ENCODE measurements at regions not wholly inside any gene's neighbourhood (a gene's known extent, or its start where the extent isn't known, plus 50 kb on each side); places are given as distances from the start of the nearest gene placed in this dataset.
"Not testable (repeated sequence)": the region's sequence is repeated elsewhere in the genome, so short reads cannot be mapped to it uniquely, and the experiment has no call there.

DNA sequence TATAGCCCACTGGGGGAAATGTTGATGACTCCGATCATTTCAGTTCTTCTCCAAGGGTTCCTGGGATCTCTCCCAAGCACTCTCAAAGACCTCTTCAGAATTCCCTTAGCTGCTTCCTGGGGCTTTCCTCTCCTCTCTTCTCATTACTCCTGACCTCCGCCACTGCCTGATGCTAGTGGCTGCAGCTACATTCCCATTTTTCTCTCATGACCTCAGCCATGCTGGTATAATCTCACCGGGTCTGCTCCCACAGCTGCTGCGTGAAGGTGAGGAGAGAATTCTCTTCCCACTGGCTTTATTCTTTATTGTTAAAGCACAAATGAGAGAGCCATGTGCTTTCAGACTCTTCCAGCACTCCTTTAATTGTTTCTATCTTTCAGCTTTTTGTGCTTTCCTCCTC lies 312.0 kb upstream of the ETAA1 start:
- no peak for DNase-seq

DNA sequence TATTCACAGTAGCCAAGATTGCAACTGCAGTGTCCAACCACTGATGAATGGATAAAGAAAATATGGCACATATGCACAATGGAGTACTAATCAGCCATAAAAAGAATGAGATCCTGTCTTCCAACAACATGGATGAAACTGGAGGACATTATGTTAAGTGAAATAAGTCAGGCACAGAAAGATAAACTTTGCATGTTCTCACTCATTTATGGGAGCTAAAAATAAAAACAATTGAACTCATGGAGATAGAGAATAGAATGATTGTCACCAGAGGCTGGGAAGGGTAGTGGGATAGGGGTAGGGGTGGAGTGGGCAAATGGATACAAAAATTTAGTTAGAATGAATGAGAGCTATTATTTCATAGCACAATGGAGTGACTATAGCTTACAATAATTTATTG lies 305.5 kb upstream of the ETAA1 start:
- DNase-seq, result no peak

DNA sequence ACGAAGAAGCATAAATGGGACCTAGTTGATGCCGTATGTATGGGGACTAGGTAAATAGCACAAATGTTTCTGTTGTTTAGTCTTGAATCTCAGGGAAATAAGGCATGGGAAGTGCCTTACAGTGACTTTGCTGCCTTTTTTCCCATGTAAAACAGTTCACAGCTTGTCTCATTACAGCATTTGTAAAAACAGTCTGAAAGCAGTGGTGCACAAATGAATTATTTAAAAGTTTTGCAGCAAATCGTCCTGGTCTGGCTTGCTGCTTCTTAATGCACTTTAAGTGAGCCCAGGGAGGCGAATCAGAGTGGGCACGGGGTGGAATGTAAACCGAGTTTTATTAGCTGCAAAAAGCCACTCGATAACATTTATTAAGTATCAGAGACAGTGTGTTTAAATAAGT lies 302.0 kb upstream of the ETAA1 start:
- no peak for DNase-seq

DNA sequence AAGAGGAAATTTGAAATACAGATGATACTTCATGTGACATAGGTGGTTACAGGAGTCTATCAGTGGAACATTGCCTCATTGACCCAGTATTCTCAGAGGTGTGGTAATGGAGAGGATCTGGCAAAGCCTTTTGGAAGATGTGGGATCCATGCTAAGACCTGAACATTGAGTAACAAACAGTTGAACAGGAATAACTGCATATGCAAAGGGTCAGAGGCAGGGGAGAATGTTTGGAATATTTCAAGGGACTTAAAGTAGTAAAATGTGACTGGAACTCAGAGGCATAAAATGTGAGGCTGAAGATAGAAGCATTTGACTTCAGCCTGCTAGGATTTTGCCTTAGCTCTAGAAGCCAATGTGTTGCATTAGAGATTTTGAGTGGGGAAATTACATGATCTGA lies 300.2 kb upstream of the ETAA1 start:
- DNase-seq, result no peak

DNA sequence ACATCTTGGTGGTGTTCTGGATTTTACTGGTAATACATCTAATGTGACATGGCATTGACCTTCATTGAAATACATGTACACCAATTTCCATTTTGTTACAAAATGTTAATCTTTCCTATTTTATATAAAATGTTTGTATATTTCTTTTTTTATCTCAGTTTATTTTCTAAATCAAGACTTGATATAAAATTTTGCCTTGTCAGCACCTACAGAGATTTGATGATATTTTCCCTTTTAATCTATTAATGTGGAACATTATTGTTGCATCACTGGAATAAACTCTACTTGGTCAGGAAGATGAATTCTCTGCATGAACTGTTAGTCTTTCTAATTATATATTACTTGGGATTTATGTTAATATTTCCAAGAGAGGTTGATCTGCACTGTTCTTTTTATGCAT lies 294.0 kb upstream of the ETAA1 start:
- no peak for DNase-seq

DNA sequence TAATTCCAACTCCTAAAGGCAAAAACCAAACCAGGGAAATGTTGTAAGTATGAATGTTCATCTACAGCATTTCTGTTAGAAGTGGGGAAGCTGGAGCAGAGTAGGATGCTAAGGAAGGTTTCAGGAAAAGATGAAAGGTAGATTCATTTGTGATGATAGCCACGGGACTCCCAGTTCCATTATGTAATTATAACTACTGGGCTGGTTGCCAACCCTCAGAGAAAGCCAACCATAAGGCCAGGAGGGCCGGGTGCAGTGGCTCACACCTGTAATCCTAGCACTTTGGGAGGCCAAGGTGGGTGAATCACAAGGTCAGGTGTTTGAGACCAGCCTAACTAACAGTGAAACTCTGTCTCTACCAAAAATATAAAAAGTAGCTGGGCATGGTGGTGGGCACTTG lies 288.9 kb upstream of the ETAA1 start:
- no peak for DNase-seq

DNA sequence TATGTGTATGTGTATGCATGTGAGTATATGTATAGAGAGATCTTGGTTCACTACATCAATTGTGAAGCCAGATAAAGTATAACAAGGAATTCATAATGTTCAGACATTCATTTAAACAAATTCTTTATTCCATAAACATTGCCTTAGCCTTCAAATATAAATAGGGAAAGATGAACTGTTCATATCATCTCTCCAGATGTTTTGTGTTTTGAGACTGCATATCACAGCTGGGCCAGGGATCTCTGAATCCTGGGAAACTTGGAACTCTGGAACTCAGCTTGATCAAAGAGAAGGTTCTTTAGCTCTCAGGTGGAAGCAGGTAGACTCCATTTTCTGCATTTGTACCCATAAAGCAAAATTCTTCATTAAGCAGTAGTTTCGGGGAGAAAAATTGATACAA lies 272.6 kb upstream of the ETAA1 start:
- DNase-seq, result no peak

DNA sequence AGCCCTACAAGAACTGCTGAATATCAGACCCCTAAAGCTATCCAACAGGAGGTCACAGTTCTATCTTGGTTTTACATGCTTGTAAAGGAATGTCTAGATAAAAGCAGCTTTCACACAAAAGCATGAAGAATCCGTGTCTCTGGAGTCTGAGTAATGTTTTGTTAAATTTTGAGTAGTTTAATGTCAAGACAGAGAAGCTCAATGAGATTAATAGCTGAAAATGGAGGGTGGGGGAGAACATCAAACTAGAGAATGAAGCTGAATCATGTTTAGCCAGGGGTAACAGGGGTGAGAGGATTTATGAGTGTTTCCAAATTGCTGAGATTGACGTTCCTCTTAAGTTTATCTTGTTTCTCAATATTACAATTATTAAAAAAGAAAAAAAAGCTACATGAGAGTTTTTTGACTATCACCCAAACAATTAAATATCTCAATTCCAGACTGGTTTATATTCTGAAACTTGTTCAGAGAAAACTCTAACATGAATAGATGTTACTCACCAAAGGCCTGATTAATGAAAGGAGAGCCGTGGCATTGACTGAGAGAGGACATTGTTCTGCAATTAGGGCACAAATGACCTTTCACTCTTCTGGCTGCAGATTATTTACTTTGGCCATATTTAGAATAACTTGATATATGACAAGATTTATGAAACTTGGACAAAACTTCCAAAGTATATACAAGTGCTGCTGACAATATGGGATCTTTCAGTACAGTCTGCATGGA lies 266.4 kb upstream of the ETAA1 start:
- no peak for DNase-seq

DNA sequence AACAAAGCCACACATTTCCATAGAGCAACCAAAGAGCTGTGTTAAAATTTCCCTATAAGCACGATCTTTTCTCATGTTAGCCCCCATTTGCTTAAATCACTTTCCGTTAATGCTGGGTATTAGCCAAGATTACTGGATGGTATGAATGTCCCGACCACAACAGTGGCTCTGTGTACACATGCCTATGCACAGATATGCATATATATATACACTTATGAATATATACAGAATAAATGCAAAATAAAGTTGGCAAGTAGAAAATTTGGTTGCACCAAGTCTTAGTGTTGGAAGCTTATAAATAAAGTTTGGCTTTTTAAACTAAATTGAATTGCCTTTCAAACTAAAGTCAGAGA lies 265.9 kb upstream of the ETAA1 start:
- no peak for DNase-seq

DNA sequence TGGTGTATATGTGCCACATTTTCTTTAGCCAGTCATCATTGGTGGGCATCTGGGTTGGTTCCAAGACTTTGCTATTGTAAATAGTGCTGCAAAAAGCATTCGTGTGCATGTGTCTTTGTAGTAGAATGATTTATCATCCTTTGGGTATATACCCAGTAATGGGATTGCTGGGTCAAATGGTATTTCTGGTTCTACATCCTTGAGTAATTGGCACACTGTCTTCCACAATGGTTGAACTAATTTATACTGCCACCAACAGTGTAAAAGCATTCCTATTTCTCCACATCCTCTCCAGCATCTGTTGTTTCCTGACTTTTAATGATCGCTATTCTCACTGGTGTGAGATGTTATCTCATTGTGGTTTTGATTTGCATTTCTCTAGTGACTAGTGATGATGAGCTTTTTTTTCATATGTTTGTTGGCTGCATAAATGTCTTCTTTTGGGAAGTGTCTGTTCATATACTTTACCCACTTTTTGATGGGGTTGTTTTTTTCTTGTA lies 264.6 kb upstream of the ETAA1 start:
- DNase-seq, result not testable (repeated sequence)

DNA sequence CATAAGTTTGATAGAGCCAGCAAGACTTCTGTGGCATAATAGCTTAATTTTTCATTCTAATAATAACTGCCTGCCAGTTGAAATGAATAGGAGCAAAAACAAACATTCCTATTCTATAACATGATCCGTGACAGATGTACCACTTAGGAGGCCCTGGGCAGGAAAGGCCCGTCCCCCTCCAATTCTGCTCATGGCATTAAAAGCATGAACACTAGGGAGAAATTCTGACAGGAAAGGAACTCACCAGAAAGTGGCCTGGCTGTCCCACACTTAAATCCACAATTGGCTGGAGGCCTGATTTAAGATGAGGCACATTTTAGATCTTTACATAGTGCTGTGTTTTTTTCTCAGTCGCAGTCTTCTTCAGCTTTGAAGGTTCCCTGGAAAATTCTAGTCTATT lies 261.9 kb upstream of the ETAA1 start:
- DNase-seq, result no peak

DNA sequence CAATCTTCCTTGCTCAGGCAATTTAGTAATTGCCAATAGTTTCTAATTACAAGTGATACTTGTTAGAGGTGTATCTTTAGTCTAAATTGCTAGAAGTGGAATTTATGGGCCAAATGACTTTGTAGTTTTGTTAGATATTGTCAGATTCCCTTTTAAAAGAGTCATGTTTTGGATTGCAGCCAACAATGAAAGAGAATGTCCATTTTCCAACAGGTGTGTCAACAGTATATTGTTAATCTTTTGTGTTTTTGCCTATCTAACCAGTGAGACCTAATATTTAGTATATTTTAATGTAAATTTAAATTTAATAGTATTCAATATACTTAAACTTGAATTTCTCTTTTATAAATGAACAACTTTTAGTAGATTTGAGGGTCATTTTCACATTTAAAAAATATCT lies 259.4 kb upstream of the ETAA1 start:
- no peak for DNase-seq

DNA sequence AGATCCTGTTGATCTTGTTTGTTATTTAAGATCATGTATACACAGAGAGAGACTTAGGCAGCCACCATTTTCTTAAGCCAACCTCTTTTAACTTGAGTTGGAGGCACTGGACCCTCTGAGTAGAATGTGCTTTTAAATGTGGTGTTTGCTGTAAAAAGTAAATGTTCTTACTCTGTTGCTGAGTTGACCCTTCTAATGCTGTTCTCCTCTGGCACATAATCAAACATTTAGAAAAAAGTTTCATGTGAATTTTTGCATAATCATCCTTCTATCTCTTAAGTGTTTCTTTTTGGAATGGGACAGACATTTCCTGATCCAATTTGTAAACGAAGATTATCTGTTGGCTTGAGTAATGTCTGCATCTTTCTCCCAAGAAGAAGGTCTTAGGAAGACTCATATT lies 255.1 kb upstream of the ETAA1 start:
- no peak for DNase-seq

DNA sequence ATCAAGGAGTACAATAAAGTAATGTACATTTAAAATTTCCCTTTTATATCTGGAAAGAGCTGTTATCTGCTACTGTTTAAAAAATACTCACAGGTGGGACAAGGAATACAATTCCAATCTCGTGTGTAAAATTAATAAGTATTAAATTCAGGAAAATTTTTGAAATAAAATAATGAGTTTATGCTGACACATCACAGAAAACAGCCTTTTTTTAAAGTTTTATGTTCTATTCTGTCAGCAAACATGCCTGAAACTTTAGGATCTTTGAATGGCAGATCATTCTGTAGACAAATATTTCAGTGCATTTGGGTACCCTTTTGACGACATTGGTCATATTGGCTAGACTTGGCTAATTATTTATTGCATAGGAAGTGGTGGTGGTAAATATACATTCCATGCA lies 254.4 kb upstream of the ETAA1 start:
- no peak for DNase-seq

DNA sequence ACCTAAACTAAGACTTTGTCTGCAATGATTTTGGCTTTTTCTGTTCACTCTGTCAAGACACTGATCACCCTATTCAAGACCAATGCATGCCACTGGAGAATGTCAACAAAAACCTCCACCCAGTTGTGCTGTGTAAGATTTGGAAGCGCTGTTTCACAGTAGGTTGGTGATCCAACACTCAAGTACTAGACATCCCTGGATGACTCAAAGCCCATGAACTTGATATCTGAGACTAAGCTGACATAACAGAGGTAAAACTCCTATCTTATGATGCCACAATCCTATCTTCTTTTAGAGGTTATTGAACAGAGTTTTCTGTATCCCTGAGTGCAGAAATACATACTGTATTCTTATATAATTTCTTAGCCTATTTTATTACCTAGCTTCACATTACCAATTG lies 251.3 kb upstream of the ETAA1 start:
- DNase-seq, result no peak

DNA sequence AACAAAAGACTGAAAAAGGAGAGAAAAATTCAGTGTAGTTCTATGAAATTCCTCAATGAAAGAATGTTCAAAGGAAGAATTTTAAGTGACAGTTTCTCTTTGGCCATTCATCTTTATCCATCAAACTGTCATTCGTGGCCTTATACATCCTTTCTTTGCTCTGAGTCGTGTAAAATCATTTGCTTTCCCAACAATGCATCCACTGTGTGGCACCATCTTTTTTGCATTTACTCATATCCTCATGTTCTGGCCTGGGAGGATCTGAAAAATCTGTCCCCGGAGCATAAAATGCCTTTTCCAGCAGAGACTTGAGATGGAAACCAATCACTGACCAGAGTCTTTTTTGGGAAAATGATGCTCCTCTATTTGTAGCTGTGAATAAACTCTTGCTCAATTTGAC lies 240.3 kb upstream of the ETAA1 start:
- DNase-seq, result no peak

DNA sequence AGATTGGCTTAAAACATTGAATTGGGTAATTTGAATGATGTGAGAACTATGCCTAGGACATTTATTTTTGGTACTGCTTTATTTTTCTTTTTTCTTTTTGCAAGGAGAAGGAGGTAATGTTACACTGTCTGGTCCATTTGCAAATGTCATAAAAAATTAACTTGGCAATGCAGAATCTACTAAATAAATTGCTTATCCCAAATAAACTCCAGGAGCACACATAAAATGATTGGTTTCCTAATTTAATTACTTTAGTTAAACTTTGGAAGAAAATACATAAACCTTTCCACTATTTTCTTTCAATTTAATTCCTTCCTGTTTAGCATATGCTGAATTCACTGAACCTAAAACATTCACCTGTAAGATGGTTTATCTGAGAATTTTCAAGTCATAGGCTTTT lies 238.4 kb upstream of the ETAA1 start:
- no peak for DNase-seq

DNA sequence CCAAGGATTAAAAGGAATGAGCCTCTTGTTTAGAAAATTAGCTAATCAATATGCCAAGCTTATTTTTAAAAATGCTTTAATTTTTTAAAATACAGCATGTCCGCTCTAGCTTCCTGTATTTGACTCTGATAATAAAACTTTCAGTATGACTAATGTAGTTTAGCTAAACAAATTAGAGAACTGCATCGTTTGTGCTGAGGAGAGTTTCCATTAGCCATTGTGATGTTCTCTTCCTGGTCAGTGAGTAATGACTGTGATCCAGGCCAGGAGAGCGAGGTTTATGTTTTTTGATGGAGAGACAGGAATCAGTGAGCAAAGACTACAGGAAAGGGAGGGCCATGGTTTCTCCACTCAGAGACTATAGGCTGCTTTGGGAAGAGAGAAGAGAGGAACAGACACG lies 237.2 kb upstream of the ETAA1 start:
- DNase-seq, result no peak

DNA sequence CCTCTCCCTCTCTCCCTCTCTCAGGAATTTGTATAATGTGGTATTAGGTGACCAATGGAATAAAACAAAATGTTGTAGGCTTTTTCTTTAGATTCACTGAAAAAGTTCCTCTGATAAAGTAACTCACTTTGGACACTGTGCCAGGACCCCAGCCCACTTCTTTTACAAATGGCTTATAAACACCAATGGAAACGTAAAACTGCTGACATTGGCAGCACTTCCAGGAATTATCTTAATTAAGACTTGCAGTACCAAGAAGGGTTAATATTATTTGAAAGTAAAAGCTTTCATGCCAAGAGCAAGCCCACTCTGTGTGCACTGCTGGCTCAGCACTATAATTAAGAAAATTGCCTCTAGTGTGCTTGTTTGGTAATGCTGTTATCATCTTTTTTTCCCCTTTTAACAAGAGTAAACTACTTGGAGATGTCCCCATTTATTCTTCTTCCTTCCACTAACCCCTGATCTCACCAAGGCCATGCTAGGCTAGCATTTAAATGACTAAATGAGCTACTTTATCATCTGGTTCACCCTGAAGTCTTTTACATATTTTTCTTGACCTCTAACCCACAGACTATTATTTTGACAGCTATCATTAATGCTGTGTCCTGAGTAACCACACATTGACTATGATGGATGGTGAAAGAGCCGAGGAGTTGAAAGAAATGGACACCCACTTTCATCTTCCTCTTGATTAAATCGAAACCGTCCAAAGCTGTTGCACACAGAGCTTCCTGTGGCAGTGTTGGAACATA lies 232.2 kb upstream of the ETAA1 start:
- DNase-seq, result no peak

DNA sequence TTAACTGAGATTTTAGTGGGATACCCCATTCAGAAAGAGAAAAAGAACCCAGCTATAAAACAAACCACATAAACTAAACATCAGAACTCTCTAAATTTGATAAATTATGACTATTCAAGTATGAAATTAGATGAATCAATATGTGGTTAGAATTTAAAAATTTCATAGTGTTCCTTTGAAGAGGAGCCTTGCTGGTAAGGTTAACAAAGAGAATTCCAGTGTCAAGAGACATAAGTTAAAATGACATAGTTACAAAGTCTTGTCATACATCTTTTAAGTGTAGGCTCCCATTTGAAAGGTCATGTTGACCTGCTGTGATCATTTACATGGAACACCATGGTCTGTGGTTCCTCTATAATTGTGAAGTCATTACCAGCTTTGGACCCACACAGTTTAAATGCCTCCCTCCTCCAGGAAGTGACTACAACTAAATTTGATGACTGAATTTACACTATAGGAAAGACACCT lies 231.6 kb upstream of the ETAA1 start:
- no peak for DNase-seq

DNA sequence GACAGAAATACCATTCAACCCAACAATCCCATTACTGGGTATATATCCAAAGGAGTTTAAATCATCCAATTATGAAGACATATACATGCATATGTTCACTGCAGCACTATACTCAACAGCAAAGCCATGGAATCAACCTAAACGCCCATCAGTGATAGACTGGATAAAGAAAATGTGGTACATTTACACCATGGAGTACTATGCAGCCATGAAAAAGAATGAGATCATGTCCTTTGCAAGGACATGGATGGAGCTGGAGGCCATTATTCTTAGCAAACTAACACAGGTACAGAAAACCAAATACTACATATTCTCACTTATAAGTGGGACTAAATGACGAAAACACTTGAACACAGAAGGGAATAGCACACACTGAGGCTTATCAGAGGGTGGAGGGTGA lies 230.6 kb upstream of the ETAA1 start:
- DNase-seq, result not testable (repeated sequence)

DNA sequence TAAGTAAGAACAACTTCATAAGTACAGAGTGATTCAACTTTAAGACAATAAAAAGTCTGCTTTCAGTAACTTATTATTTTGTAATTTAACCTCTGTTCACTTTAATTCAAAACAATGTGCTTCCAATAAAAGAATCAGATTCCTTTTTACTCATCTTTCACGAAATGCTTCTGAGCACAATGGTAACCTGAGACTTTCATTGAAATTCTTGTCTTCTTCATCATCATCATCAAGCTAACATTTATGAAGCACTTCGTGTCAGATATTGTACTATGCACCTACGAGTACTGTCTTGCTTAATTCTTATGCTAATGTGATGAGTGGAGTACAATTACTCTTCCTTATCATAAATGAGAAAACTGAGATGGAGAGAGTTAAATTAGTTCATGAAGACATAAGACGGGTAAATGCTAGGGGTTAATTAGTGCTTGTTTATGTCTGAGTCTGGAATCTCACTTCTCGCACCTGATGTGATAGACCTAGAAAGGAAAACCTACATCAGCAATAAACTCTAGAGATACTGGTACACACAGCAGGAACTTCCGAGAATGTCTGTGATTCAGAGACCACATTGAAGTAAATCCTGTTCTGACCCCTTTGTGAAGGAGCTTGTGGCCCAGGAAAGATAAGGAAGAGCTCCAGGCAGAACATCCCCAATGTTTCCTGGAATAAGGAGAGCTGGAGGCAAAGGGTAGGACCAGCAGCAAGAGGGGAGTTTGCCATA lies 227.6 kb upstream of the ETAA1 start:
- DNase-seq, result no peak

DNA sequence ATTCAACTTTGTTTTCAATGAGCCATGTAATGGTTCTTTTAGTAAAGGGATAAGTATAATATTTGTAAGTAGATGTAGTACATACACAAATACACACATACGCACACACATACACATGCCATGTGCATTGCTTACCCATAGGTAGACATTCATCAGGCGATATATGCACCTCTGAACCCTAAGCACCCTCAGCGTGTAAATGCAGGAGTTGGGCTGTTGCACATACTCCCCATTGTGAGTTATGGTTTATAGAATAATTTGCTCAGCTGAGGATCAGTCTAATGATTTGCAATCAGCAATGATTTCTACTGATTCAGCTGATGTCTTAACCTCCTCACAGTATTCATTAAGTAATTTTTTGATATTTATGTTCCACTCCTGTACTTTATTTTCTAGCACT lies 217.6 kb upstream of the ETAA1 start:
- no peak for DNase-seq

Data from nucleus accumbens (tissue), 56 donors.